ENCODE measurements at regions not wholly inside any gene's neighbourhood (a gene's known extent, or its start where the extent isn't known, plus 50 kb on each side); places are given as distances from the start of the nearest gene placed in this dataset.

- no peaks in the 10 kb centered on the region for H3K36me3 ChIP-seq
- peaks cover 2% of the 10 kb centered on the region for H3K4me1 ChIP-seq (ENCODE audit: insufficient read depth)
- intact Hi-C loops (cut with DNase I), result no loop called here
- H3K4me3 ChIP-seq, result no peak overlapping the region
- 68 to 71% (median 68%) methylated on average over 2 of the region's 2 CpGs for WGBS, 3 donors
- H3K9me3 ChIP-seq, result no peaks in the 10 kb centered on the region
- H3K27me3 ChIP-seq, result no peaks in the 10 kb centered on the region
- no peak for DNase-seq
- no peak for TF ChIP-seq POLR2A (IDR thresholded peaks at IDR 0.05)
- no peak for TF ChIP-seq EP300 (IDR thresholded peaks at IDR 0.05)
- no peak for TF ChIP-seq CTCF (IDR thresholded peaks at IDR 0.05)
- H3K27ac ChIP-seq, result no peak overlapping the region
Observed at GRCh38 chr14:85172290-85172689, 357.7 kb upstream of the FLRT2 start.

DNA sequence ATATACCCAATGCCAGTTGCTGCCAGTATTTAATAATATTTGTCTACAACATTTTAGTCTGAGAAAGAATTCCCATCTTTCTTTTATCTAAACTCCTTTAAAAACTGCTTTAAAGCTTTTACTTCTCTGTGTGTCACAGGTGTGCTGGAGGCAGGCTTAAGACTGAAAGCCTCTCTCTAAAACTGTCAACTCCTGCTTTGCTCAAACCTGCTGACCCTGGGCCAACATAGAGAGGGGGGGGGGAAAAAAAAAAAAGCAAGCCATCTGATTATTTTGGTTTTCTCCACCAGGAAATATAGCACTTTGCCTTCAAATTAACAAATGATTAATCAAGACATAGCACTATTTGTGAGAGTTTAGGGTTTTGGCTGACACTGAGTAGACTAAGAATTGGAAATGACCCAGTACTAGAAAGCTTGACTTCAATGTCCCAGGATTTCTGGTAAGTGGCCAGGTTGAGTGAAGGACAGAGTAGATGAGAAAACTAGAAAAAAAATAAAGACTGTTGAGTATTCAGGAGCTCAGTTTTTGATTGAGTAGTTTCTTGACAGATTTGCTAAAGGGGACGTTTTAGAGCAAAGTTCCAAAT, 357.0 kb upstream of the FLRT2 start:
- Histone ChIP-seq H3K27ac (no peak overlapping the region), H3K4me1 (ENCODE audit: insufficient read depth) (peaks cover 2% of the 10 kb centered on the region), H3K36me3 (no peaks in the 10 kb centered on the region), H3K4me3 (no peak overlapping the region), H3K9me3 (no peaks in the 10 kb centered on the region), H3K27me3 (no peaks in the 10 kb centered on the region)
- 59 to 66% (median 65%) methylated on average over 1 of the region's 1 CpG for WGBS, 3 donors
- no peak for TF ChIP-seq EP300 (IDR thresholded peaks at IDR 0.05)
- no peak for TF ChIP-seq POLR2A (IDR thresholded peaks at IDR 0.05)
- TF ChIP-seq CTCF (IDR thresholded peaks at IDR 0.05), result no peak
- intact Hi-C loops (cut with DNase I), result no loop called here
- no peak for DNase-seq

- DNase-seq, result no peak
- H3K27me3 ChIP-seq, result no peaks in the 10 kb centered on the region
- intact Hi-C loops (cut with DNase I), result no loop called here
- H3K36me3 ChIP-seq, result no peaks in the 10 kb centered on the region
- TF ChIP-seq CTCF (IDR thresholded peaks at IDR 0.05), result no peak
- TF ChIP-seq EP300 (IDR thresholded peaks at IDR 0.05), result no peak
- no peak for TF ChIP-seq POLR2A (IDR thresholded peaks at IDR 0.05)
- WGBS, 3 donors, result 93 to 94% (median 94%) methylated on average over 1 of the region's 1 CpG
- H3K27ac ChIP-seq, result no peak overlapping the region
- H3K4me1 ChIP-seq (ENCODE audit: insufficient read depth), result peaks cover 2% of the 10 kb centered on the region
- no peak overlapping the region for H3K4me3 ChIP-seq
- no peaks in the 10 kb centered on the region for H3K9me3 ChIP-seq
Observed at GRCh38 chr14:85175556-85175955, 354.4 kb upstream of the FLRT2 start.

GRCh38 chr14:85178864-85179263, 351.1 kb upstream of the FLRT2 start:
- intact Hi-C loops (cut with DNase I), result no loop called here
- Histone ChIP-seq H3K4me1 (ENCODE audit: insufficient read depth) (no peaks in the 10 kb centered on the region), H3K4me3 (no peak overlapping the region), H3K27ac (no peak overlapping the region), H3K27me3 (no peaks in the 10 kb centered on the region), H3K36me3 (no peaks in the 10 kb centered on the region), H3K9me3 (no peaks in the 10 kb centered on the region)
- no peak for DNase-seq
- 91 to 98% (median 96%) methylated on average over 2 of the region's 2 CpGs for WGBS, 3 donors
- TF ChIP-seq POLR2A (IDR thresholded peaks at IDR 0.05) (no peak), EP300 (IDR thresholded peaks at IDR 0.05) (no peak)

- DNase-seq, result no peak
- Histone ChIP-seq H3K4me1 (ENCODE audit: insufficient read depth) (no peaks in the 10 kb centered on the region), H3K27ac (no peak overlapping the region), H3K27me3 (no peaks in the 10 kb centered on the region), H3K9me3 (no peaks in the 10 kb centered on the region), H3K36me3 (no peaks in the 10 kb centered on the region), H3K4me3 (no peak overlapping the region)
- 48 to 58% (median 54%) methylated on average over 1 of the region's 1 CpG for WGBS, 3 donors
- intact Hi-C loops (cut with DNase I), result no loop called here
- TF ChIP-seq EP300 (IDR thresholded peaks at IDR 0.05) (no peak), CTCF (IDR thresholded peaks at IDR 0.05) (no peak), POLR2A (IDR thresholded peaks at IDR 0.05) (no peak)
Observed at GRCh38 chr14:85180876-85181275, 349.1 kb upstream of the FLRT2 start.

Measured in ovary (tissue), 7 donors.